Activated T-cell treated with anti-CD3 and anti-CD28 coated beads, Interleukin-2, amount 50 U/mL, for 72 hours (primary cell): ENCODE measurements at regions not wholly inside any gene's neighbourhood (a gene's known extent, or its start where the extent isn't known, plus 50 kb on each side); places are given as distances from the start of the nearest gene placed in this dataset.
A peak's percentile ranks its signal among the peaks of the same experiment; 100 is the strongest.
"Not testable (repeated sequence)": the region's sequence is repeated elsewhere in the genome, so short reads cannot be mapped to it uniquely, and the experiment has no call there.

Source experiments
- ATAC-seq, 2 donors: fragments of 150-1000 bp; cut with Tn5 transposase; replicated peaks in 1 of 2; 2 replicates each; pipeline ENCODE4 v1.10.0; 2021; ENCODE audit warnings: moderate library complexity in 2 of 2, mild to moderate bottlenecking in 1 of 2
- DNase-seq, 2 donors: peaks; one replicate each; pipeline ENCODE4 v3.0.0; 2021 to 2022; ENCODE audit warnings: mixed read lengths in 1 of 2
- H3K27ac Mint-ChIP-seq: one replicate; pipeline ENCODE4 v1.8.0; 2022; ENCODE audit warnings: mild to moderate bottlenecking, moderate library complexity, mixed read lengths
- H3K27me3 Mint-ChIP-seq: one replicate; pipeline ENCODE4 v1.8.0; 2022; ENCODE audit warnings: low read depth, mixed read lengths
- H3K36me3 Mint-ChIP-seq, 2 donors: one replicate each; pipeline ENCODE4 v1.8.0; 2022; ENCODE audit warnings: mixed read lengths in 2 of 2, mild to moderate bottlenecking in 1 of 2; ENCODE audit not compliant: insufficient read depth in 2 of 2
- H3K4me1 Mint-ChIP-seq: one replicate; pipeline ENCODE4 v1.8.0; 2022; ENCODE audit warnings: low read depth, mixed read lengths
- H3K4me3 Mint-ChIP-seq, 2 donors: one replicate each; pipeline ENCODE4 v1.8.0; 2022; ENCODE audit warnings: mild to moderate bottlenecking in 2 of 2, mixed read lengths in 2 of 2, moderate library complexity in 2 of 2
- H3K9me3 Mint-ChIP-seq, 2 donors: one replicate each; pipeline ENCODE4 v1.8.0; 2022; ENCODE audit warnings: mixed read lengths in 2 of 2

GRCh38 chr3:139120086-139121056 is 75.7 kb upstream of the PRR23C start:
- no peaks in the 10 kb centered on the region for H3K4me1 Mint-ChIP-seq
- no peak overlapping the region for H3K27ac Mint-ChIP-seq
- H3K36me3 Mint-ChIP-seq, result no peaks in the 10 kb centered on the region
- H3K27me3 Mint-ChIP-seq, result no peaks in the 10 kb centered on the region
- DNase-seq (no peak), ATAC-seq (peak in 1 of 2 donors; percentile 32)
- no peak overlapping the region for H3K4me3 Mint-ChIP-seq
- no peaks in the 10 kb centered on the region for H3K9me3 Mint-ChIP-seq

GRCh38 chr3:139121513-139122220 is 77.0 kb upstream of the PRR23C start:
- H3K27ac Mint-ChIP-seq, result no peak overlapping the region
- H3K36me3 Mint-ChIP-seq, result no peaks in the 10 kb centered on the region
- no peaks in the 10 kb centered on the region for H3K4me1 Mint-ChIP-seq
- no peak for DNase-seq
- ATAC-seq, result no peak
- no peaks in the 10 kb centered on the region for H3K27me3 Mint-ChIP-seq
- no peak overlapping the region for H3K4me3 Mint-ChIP-seq
- H3K9me3 Mint-ChIP-seq, result no peaks in the 10 kb centered on the region

- no peak overlapping the region for H3K27ac Mint-ChIP-seq
- no peak overlapping the region for H3K4me3 Mint-ChIP-seq
- no peaks in the 10 kb centered on the region for H3K9me3 Mint-ChIP-seq
- ATAC-seq (no peak), DNase-seq (no peak)
- no peaks in the 10 kb centered on the region for H3K27me3 Mint-ChIP-seq
- H3K4me1 Mint-ChIP-seq, result no peaks in the 10 kb centered on the region
- H3K36me3 Mint-ChIP-seq, result no peaks in the 10 kb centered on the region
Observed at GRCh38 chr3:139122221-139122581, 77.5 kb upstream of the PRR23C start.

DNA sequence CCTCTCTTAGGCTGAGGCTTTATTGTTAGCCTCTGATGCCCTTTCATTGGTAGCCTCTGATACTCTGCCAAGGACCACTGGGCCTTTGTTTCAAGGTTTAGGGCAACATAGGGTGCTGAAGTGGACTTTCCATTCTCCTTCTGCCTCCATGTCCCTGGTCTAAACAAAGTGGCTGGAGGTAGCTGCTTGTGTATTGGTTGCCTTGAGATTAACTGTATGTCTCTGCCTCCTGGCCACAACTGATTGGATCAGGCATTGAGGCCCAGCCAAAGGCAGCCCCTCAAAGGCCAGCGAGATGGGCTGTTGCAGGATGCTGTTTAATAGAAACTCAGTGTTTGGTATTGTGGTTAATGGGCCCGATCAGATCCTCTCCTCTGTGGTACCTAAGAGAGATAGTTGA is 77.9 kb upstream of the PRR23C start:
- no peaks in the 10 kb centered on the region for H3K4me1 Mint-ChIP-seq
- ATAC-seq, result no peak
- no peak overlapping the region for H3K4me3 Mint-ChIP-seq
- H3K9me3 Mint-ChIP-seq, result no peaks in the 10 kb centered on the region
- H3K27ac Mint-ChIP-seq, result no peak overlapping the region
- no peak for DNase-seq
- H3K27me3 Mint-ChIP-seq, result no peaks in the 10 kb centered on the region
- no peaks in the 10 kb centered on the region for H3K36me3 Mint-ChIP-seq

- Mint-ChIP-seq H3K4me3 (no peak overlapping the region), H3K27ac (no peak overlapping the region), H3K9me3 (no peaks in the 10 kb centered on the region), H3K4me1 (no peaks in the 10 kb centered on the region), H3K27me3 (no peaks in the 10 kb centered on the region), H3K36me3 (no peaks in the 10 kb centered on the region)
- ATAC-seq, result no peak
- DNase-seq, result no peak
Observed at GRCh38 chr3:139123377-139124095, 78.8 kb upstream of the PRR23C start.

GRCh38 chr3:139124197-139124596 is 79.5 kb upstream of the PRR23C start:
- DNase-seq, result no peak
- no peaks in the 10 kb centered on the region for H3K4me1 Mint-ChIP-seq
- H3K9me3 Mint-ChIP-seq, result no peaks in the 10 kb centered on the region
- no peaks in the 10 kb centered on the region for H3K36me3 Mint-ChIP-seq
- no peak overlapping the region for H3K27ac Mint-ChIP-seq
- H3K4me3 Mint-ChIP-seq, result no peak overlapping the region
- ATAC-seq, result no peak
- H3K27me3 Mint-ChIP-seq, result no peaks in the 10 kb centered on the region

GRCh38 chr3:139127101-139127500 is 82.4 kb upstream of the PRR23C start:
- no peaks in the 10 kb centered on the region for H3K36me3 Mint-ChIP-seq
- peaks cover 6% of the 10 kb centered on the region for H3K4me1 Mint-ChIP-seq
- peak; percentile 45 to 56 for ATAC-seq
- DNase-seq, result no peak
- no peak overlapping the region for H3K27ac Mint-ChIP-seq
- H3K4me3 Mint-ChIP-seq, result no peak overlapping the region
- H3K9me3 Mint-ChIP-seq, result no peaks in the 10 kb centered on the region
- H3K27me3 Mint-ChIP-seq, result peaks cover 6% of the 10 kb centered on the region

GRCh38 chr3:139127629-139128028 is 82.9 kb upstream of the PRR23C start:
- H3K9me3 Mint-ChIP-seq, H3K4me1 Mint-ChIP-seq, H3K27ac Mint-ChIP-seq, H3K4me3 Mint-ChIP-seq, DNase-seq, H3K27me3 Mint-ChIP-seq, ATAC-seq, H3K36me3 Mint-ChIP-seq: not testable (repeated sequence)

GRCh38 chr3:139128803-139129202 is 84.1 kb upstream of the PRR23C start:
- Mint-ChIP-seq H3K4me1 (peaks cover 6% of the 10 kb centered on the region), H3K27me3 (peaks cover 6% of the 10 kb centered on the region), H3K9me3 (no peaks in the 10 kb centered on the region), H3K27ac (no peak overlapping the region), H3K4me3 (no peak overlapping the region), H3K36me3 (no peaks in the 10 kb centered on the region)
- DNase-seq (peak in 1 of 2 donors; percentile 12), ATAC-seq (peak; percentile 41 to 75)

DNA sequence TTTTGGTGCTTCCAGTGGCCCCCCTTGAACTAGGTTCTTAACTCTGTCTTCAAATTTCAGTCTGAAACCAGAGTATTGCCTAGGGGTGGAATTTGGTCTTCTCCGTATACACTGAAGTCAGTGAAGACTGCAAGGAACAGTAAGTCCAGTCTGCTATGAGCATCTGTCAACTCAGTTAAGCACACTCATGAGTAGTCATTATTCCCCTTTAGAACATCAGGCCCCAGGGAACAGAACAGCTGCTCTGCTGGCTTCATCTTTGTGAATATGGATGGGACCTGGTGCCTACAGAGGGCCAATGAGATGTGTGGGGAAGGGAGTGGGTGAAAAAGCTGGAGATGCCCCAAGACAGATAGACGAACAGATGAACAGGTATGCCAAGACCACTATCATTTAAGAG is 85.2 kb upstream of the PRR23C start:
- peaks cover 6% of the 10 kb centered on the region for H3K27me3 Mint-ChIP-seq
- no peak for DNase-seq
- H3K36me3 Mint-ChIP-seq, result no peaks in the 10 kb centered on the region
- no peak overlapping the region for H3K4me3 Mint-ChIP-seq
- H3K27ac Mint-ChIP-seq, result no peak overlapping the region
- no peak for ATAC-seq
- no peaks in the 10 kb centered on the region for H3K9me3 Mint-ChIP-seq
- H3K4me1 Mint-ChIP-seq, result peaks cover 6% of the 10 kb centered on the region

- no peak for DNase-seq
- Mint-ChIP-seq H3K4me3 (no peak overlapping the region), H3K27ac (no peak overlapping the region), H3K36me3 (no peaks in the 10 kb centered on the region), H3K9me3 (no peaks in the 10 kb centered on the region), H3K4me1 (peaks cover 6% of the 10 kb centered on the region), H3K27me3 (peaks cover 6% of the 10 kb centered on the region)
- peak; percentile 65 to 73 for ATAC-seq
Observed at GRCh38 chr3:139130390-139131140, 85.9 kb upstream of the PRR23C start.

GRCh38 chr3:139131951-139132350 is 87.3 kb upstream of the PRR23C start:
- Mint-ChIP-seq H3K4me1 (peaks cover 6% of the 10 kb centered on the region), H3K27me3 (peaks cover 6% of the 10 kb centered on the region), H3K36me3 (no peaks in the 10 kb centered on the region), H3K4me3 (no peak overlapping the region), H3K27ac (no peak overlapping the region), H3K9me3 (no peaks in the 10 kb centered on the region)
- DNase-seq, result no peak
- no peak for ATAC-seq
